RPMI7951 (cell line): ENCODE measurements at regions not wholly inside any gene's neighbourhood (a gene's known extent, or its start where the extent isn't known, plus 50 kb on each side); places are given as distances from the start of the nearest gene placed in this dataset.
A peak's percentile ranks its signal among the peaks of the same experiment; 100 is the strongest.

Source experiments
- DNase-seq: peaks from one replicate; pipeline ENCODE4 v3.0.0-alpha.2; 2012; ENCODE audit warnings: low read depth

DNA sequence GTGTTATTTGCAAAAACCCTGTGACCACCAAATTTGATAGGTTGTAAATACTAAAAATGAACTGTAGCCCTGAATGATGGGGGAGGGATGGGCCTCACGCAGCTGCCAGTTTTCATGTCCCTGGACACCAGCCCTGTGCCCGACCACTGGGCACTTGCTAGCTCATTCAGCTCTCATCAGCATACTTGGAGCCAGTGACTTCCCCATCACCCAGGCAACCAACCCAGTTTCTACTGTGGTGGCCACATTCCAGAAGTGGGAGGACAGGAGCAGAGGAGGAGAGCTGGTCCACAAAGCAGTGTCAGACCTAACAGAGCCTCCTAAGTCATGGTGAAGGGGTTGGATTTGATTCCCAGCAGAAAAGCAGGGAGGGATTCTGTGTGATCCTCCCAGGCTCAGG, 128.2 kb downstream of the CPEB2 start:
- peak; percentile 6 for DNase-seq

GRCh38 chr4:15131551-15131950, 129.3 kb downstream of the CPEB2 start:
- no peak for DNase-seq

DNA sequence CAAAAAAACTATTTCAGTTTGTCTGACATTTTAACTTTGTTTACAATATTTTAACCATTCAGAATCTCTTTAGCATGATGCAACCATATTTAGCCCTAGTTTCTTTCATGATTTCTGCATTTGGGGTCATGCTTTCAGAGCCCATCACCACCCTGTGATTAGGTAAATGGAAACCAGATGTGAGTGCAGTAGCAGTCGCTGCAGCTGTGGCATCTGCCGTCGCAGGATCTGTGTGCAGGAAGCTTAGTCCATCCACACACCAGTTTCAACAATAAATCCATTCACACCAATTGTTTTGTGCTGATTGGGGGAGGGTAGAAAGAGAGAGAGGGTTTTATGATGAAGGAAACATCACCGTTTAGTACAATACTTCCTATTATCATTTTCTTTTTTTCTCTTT, 130.5 kb downstream of the CPEB2 start:
- peak; percentile 54 for DNase-seq

DNA sequence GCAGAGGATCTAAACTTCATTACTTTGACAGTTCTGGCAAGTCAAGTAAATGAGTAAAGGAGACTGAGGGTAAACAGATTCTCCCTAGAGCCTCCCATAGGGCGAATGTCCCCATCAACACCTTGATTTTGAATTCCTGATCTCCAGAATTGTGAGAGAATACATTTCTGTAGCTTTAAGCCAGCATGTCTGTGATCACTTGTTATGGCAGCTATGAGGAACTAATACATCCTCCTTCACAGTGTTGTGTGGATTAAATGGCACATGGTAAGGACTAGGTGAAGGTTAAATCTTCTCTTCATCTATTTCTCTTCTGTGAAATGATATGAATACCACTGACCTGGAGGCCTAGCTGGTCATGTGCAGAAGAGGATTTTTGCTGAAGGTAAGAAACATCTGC, 137.3 kb downstream of the CPEB2 start:
- DNase-seq: no peak

DNA sequence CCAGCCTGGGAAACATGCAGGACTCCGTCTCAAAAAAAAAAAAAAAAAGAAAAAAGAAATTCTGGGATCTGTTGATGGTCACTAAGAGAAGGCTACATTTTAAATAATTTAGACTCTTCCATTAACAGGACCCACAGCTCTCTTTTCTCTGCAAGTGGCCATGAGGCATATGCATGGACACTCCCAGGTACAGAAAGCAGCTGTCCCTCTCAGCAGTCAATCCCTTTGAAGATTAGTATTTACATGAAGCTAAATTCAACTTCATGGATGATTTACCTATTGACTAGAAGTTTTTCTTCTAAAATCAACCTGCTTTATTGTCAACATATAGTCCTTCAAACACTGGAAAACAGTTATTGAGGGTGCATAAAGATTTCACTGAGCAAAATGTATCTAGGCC, 139.9 kb downstream of the CPEB2 start:
- DNase-seq: no peak

GRCh38 chr4:15143551-15143950, 141.3 kb downstream of the CPEB2 start:
- DNase-seq: no peak

DNA sequence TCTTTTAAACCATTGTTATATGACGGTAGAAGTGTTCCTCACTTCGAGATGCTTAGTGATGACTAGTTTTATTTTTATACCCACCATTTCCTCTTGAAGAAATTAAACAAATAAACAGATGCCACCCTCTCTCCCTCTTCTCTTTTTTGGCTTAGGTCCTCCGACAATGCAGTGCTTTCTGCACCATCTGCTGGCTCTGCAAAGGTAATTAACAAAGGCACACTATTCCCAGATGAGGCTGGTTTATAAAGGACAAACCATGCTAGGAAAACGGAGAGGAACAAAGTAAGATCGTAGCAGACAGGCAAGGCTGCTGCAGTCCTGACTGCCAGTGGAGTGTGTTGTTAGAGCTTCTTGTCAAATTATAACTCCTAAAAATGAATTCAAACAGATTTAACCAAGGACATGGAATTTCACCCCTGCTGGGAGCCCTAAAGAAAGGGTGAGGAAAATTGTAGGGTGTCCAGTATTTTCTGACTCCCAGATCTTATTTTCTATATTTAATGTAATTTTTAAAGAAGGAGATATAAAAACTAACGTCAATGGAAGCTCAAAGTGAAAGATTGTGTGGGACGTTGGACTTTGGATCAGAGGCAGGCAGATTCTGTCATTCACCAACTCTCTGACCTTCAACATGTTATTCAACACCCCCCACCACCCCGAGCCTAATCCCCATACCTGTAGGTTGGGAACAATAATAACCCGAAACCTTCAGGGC, 142.1 kb downstream of the CPEB2 start:
- DNase-seq: peak; percentile 8

GRCh38 chr4:15144967-15145295, 142.7 kb downstream of the CPEB2 start:
- DNase-seq: no peak

GRCh38 chr4:15145709-15146108, 143.4 kb downstream of the CPEB2 start:
- no peak for DNase-seq

GRCh38 chr4:15147714-15148113, 145.4 kb downstream of the CPEB2 start:
- DNase-seq: no peak

GRCh38 chr4:15148199-15148598, 145.9 kb downstream of the CPEB2 start:
- DNase-seq: no peak

GRCh38 chr4:15148691-15149090, 146.4 kb downstream of the CPEB2 start:
- DNase-seq: no peak

DNA sequence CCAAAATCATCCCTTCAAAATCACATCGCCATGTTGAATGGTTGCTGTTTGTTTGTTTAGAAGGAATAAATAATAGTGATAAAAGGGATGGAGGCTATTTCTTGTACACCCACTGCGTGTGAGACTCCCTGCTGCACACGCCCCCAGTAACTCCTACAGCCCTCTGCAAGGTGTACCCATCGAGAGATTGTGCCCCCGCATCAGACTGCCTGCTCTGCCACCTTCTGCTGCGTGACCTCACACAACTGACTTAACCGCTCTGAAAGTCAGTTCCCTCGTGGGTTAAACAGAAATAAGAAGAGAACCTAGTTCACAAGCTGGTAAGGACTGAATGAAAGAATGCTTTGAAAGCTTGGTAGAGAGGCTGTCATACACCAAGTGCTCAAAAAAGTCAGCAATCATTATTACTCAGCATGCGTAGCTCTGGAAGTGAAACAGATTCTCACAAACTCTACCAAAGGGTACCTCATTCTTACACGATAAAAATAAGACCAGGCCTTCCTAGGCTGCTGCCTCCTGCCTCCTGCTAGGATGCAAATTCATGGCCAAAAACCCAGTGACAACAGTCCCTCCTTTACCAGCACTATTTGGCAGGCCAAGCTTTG, 147.1 kb downstream of the CPEB2 start:
- DNase-seq: no peak

DNA sequence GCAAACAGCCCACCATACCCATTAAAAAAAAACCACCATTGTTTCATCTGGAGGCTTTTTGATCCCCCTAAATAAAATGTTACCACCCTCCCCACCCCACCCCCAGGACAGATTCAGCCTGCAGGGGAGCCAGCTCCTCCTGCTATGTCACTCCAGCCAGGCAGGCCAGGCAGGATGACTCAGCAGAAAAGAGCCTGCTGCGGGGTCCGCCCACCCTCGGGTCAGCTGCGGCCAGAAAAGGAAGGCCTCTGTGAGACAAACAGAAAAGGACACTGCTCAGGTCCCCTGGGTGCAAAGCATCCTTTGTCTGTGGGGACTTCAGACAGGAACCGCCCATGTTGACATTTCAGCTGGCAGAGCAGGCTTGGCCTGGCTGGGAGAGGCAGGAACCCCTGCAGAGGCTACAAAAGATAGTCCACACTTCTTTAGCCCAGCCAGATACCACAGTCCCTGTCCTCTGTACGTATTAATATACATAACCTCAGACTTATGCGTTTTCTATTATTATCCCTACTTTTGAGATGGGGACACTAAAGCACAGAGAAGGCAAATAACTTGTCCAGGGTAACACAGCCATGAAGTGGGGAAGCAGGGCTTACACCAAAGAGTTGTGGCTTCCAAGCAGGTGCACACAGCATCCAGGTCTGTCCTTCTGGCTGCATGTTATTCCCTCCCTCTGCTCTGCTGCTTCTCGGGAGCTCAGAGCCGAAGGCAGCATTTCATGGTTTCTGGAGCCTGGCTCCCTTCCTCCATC, 147.7 kb downstream of the CPEB2 start:
- DNase-seq: peak; percentile 87

- no peak for DNase-seq
Observed at GRCh38 chr4:15150631-15151030, 148.3 kb downstream of the CPEB2 start.

- no peak for DNase-seq
Observed at GRCh38 chr4:15151033-15151432, 148.8 kb downstream of the CPEB2 start.

DNA sequence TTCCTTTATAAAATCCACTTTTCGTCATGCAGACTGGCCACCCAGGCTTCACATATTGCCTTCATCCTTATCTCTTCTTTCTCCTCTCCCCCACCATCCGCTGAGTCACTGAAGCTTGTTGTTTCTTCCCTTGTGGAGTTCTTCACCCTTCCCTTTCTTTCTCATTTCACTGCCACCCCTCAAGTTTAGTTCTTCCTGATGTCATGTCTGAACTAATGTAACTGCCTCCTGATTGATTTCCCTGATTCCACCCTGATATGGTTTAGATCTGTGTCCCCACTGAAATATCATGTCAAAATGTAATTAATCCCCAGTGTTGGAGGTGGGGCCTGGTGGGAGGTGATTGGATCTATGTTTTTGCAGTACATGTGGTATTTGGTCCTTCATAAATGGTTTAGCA, 151.4 kb downstream of the CPEB2 start:
- DNase-seq: no peak

GRCh38 chr4:15158406-15159091, 156.3 kb downstream of the CPEB2 start:
- no peak for DNase-seq

DNA sequence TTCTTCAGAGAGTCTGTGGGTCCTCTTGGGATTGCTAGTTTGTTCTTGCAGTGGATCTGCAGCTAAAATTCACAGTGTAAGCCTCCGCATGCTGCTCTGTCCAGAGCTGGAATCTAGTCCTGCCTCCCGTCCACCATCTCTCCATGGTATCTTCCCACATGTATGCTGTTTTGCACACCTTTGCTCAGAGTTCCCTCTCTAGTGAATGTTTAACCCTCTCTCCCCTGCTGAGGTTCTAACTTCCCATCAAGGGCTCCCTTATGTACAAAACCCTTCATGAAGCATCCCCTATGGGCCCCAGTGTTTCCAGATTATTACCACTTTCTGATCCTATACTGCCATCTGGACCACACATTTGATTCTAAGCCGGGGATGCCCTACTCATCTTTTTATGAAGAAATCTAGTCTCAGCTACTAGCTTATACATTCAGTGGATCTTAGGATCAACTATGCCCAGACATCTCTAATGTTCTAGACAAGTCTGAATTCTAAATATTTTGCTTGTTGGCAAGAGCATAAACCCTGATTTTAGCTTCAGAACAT, 157.3 kb downstream of the CPEB2 start:
- no peak for DNase-seq

- no peak for DNase-seq
Observed at GRCh38 chr4:15161439-15161838, 159.2 kb downstream of the CPEB2 start.

DNA sequence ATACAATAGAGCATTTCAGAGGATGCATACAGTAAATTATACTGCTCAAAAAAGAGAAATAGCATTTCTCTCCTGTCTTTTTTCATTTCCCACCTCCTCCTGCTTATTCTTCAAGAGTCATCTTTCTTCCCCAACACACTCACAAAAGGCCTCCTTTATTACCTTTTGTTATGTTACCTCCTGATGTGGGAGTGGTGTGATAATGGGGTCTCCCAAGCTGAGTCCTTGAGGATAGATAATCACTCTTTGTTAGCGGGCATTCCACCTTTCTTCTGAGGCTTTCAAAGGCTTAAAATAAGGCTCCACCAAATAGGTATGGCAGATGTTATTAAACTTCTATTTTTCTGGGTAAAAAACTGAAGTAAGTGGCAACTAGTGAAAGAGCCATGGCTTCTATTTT, 159.8 kb downstream of the CPEB2 start:
- no peak for DNase-seq
